Neural cell (in vitro differentiated cells): ENCODE measurements at regions not wholly inside any gene's neighbourhood (a gene's known extent, or its start where the extent isn't known, plus 50 kb on each side); places are given as distances from the start of the nearest gene placed in this dataset.

Experiments used
- H2AFZ ChIP-seq: fragments of 200-600, 300-800 bp; sonication (generic), shearing (Covaris generic); 2 replicates; pipeline ENCODE4 v1.6.0; 2014; ENCODE audit warnings: low read depth, mild to moderate bottlenecking, antibody characterized with exemption, low read length, moderate library complexity
- H3F3A ChIP-seq: fragments of 200-600 bp; shearing (Covaris generic); 2 replicates; pipeline ENCODE4 v1.6.1; 2016; ENCODE audit warnings: mild to moderate bottlenecking, moderate library complexity, mixed read lengths, antibody characterized with exemption, low read length; ENCODE audit not compliant: insufficient read depth, poor library complexity, severe bottlenecking
- H3K27ac ChIP-seq: fragments of 200-600, 300-800 bp; sonication (generic), shearing (Covaris generic); 2 replicates; pipeline ENCODE4 v1.5.1; 2014; ENCODE audit warnings: mild to moderate bottlenecking, low read length, moderate library complexity
- H3K27me3 ChIP-seq: fragments of 300-800, 200-600 bp; sonication (generic), shearing (Covaris generic); 2 replicates; pipeline ENCODE4 v1.6.0; 2014; ENCODE audit warnings: mild to moderate bottlenecking, low read depth, low read length, moderate library complexity; ENCODE audit not compliant: insufficient read depth
- H3K36me3 ChIP-seq: fragments of 300-800, 200-600 bp; sonication (generic), shearing (Covaris generic); 2 replicates; pipeline ENCODE4 v1.5.1; 2014; ENCODE audit warnings: mild to moderate bottlenecking, antibody characterized with exemption, low read length, moderate library complexity; ENCODE audit not compliant: insufficient read depth
- H3K4me2 ChIP-seq: fragments of 300-800, 200-600 bp; sonication (generic), shearing (Covaris generic); 2 replicates; pipeline ENCODE4 v1.6.0; 2014; ENCODE audit warnings: mild to moderate bottlenecking, low read length
- H3K4me3 ChIP-seq: fragments of 300-800, 200-600 bp; sonication (generic), shearing (Covaris generic); 2 replicates; pipeline ENCODE4 v1.5.1; 2014; ENCODE audit warnings: mild to moderate bottlenecking, low read length, moderate library complexity
- H3K79me2 ChIP-seq: fragments of 200-600 bp; shearing (Covaris generic); replicated peaks from 2 replicates; pipeline ENCODE4 v1.6.0; 2014; ENCODE audit warnings: mild to moderate bottlenecking, low read length, moderate library complexity; ENCODE audit not compliant: insufficient read depth
- H3K9ac ChIP-seq: fragments of 300-800, 200-600 bp; sonication (generic), shearing (Covaris generic); 2 replicates; pipeline ENCODE4 v1.6.1; 2016; ENCODE audit warnings: mild to moderate bottlenecking, low read length, mixed read lengths
- H3K9me2 ChIP-seq: fragments of 200-600 bp; shearing (Covaris generic); 2 replicates; pipeline ENCODE4 v1.6.1; 2016; ENCODE audit warnings: mild to moderate bottlenecking, low read length, mixed read lengths; ENCODE audit not compliant: insufficient read depth
- H3K9me3 ChIP-seq: fragments of 200-600, 300-800 bp; sonication (generic), shearing (Covaris generic); 2 replicates; pipeline ENCODE4 v1.6.1; 2016; ENCODE audit warnings: mild to moderate bottlenecking, mixed run types, low read length, moderate library complexity, mixed read lengths
- H4K20me1 ChIP-seq: fragments of 200-600 bp; shearing (Covaris generic); 2 replicates; pipeline ENCODE4 v1.6.1; 2016; ENCODE audit warnings: mild to moderate bottlenecking, mixed run types; ENCODE audit not compliant: insufficient read depth
- EP300 ChIP-seq: fragments of 450-650 bp; conservative IDR thresholded peaks from 2 replicates; pipeline ENCODE4 v1.6.1; 2014; ENCODE audit warnings: antibody characterized with exemption, mild to moderate bottlenecking, moderate library complexity; ENCODE audit not compliant: poor library complexity, severe bottlenecking
- EZH2 ChIP-seq: fragments of 200-600, 300-800 bp; shearing (Covaris generic), sonication (generic); IDR thresholded peaks from 2 replicates; pipeline ENCODE4 v1.6.1; 2014; ENCODE audit warnings: antibody characterized with exemption, low read length, borderline replicate concordance, mild to moderate bottlenecking; ENCODE audit not compliant: insufficient read depth, poor library complexity, severe bottlenecking
- MXI1 ChIP-seq: fragments of 450-650 bp; conservative IDR thresholded peaks from 2 replicates; pipeline ENCODE4 v1.6.1; 2014; ENCODE audit warnings: antibody characterized with exemption, mild to moderate bottlenecking; ENCODE audit not compliant: poor library complexity, severe bottlenecking
- POLR2AphosphoS5 ChIP-seq: IDR thresholded peaks from 2 replicates; pipeline ENCODE4 v1.6.1; 2012
- RAD21 ChIP-seq: fragments of 450-650 bp; conservative IDR thresholded peaks from 2 replicates; pipeline ENCODE4 v1.6.1; 2014; ENCODE audit warnings: antibody characterized with exemption, mild to moderate bottlenecking, moderate library complexity
- REST ChIP-seq: IDR thresholded peaks from 2 replicates; pipeline ENCODE4 v1.6.1; 2012; ENCODE audit warnings: borderline replicate concordance
- SMC3 ChIP-seq: fragments of 450-650 bp; conservative IDR thresholded peaks from 2 replicates; pipeline ENCODE4 v1.6.1; 2014; ENCODE audit warnings: antibody characterized with exemption, mild to moderate bottlenecking, moderate library complexity; ENCODE audit not compliant: poor library complexity
- TAF1 ChIP-seq: IDR thresholded peaks from 2 replicates; pipeline ENCODE4 v1.6.1; 2012; ENCODE audit warnings: low read depth
- TF ChIP-seq, protein P1 (sequence below): fragments of 450-650 bp; IDR thresholded peaks from 2 replicates; pipeline ENCODE4 v1.5.1; 2014; ENCODE audit warnings: antibody characterized with exemption, mild to moderate bottlenecking, moderate library complexity; ENCODE audit not compliant: poor library complexity, severe bottlenecking

DNA sequence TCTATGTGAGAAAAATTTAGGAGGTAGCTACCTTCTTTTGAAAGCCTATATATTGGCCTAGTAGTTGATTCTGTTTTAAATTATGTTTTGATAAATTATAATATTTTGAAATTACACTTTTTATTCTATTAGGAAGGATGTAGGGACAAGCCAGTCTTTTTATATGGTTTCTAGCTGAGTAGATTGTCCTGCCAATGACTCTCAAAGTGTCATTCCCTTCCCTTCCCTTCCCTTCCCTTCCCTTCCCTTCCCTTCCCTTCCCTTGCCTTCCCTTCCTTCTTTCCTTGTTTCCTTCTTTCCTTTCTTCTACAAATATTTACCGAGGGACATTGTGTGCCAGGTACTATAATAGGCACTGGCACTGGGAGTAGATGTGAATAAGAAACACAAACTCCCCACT is 99.7 kb upstream of the HDAC9 start:
- no peak overlapping the region for H3K4me2 ChIP-seq
- H3K4me3 ChIP-seq: no peak overlapping the region
- no peak for TF ChIP-seq TAF1
- TF ChIP-seq, protein P1, sequence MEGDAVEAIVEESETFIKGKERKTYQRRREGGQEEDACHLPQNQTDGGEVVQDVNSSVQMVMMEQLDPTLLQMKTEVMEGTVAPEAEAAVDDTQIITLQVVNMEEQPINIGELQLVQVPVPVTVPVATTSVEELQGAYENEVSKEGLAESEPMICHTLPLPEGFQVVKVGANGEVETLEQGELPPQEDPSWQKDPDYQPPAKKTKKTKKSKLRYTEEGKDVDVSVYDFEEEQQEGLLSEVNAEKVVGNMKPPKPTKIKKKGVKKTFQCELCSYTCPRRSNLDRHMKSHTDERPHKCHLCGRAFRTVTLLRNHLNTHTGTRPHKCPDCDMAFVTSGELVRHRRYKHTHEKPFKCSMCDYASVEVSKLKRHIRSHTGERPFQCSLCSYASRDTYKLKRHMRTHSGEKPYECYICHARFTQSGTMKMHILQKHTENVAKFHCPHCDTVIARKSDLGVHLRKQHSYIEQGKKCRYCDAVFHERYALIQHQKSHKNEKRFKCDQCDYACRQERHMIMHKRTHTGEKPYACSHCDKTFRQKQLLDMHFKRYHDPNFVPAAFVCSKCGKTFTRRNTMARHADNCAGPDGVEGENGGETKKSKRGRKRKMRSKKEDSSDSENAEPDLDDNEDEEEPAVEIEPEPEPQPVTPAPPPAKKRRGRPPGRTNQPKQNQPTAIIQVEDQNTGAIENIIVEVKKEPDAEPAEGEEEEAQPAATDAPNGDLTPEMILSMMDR: no peak
- TF ChIP-seq RAD21: no peak
- TF ChIP-seq EZH2: no peak
- TF ChIP-seq EP300: no peak
- TF ChIP-seq SMC3: no peak
- TF ChIP-seq MXI1: no peak
- no peak for TF ChIP-seq POLR2AphosphoS5
- no peak for TF ChIP-seq REST
- H4K20me1 ChIP-seq: no peaks in the 10 kb centered on the region
- no peaks in the 10 kb centered on the region for H3K9me2 ChIP-seq
- H2AFZ ChIP-seq: no peak overlapping the region
- no peaks in the 10 kb centered on the region for H3K79me2 ChIP-seq
- H3K9me3 ChIP-seq: no peaks in the 10 kb centered on the region
- no peaks in the 10 kb centered on the region for H3K27me3 ChIP-seq
- H3K36me3 ChIP-seq: no peaks in the 10 kb centered on the region
- no peaks in the 10 kb centered on the region for H3F3A ChIP-seq
- no peak overlapping the region for H3K27ac ChIP-seq
- H3K9ac ChIP-seq: no peak overlapping the region

- Histone ChIP-seq H3K4me2 (no peak overlapping the region), H3K9ac (no peak overlapping the region), H3K9me2 (no peaks in the 10 kb centered on the region), H3K79me2 (no peaks in the 10 kb centered on the region), H2AFZ (no peak overlapping the region), H3K9me3 (no peaks in the 10 kb centered on the region), H3K36me3 (no peaks in the 10 kb centered on the region), H3K4me3 (no peak overlapping the region), H3F3A (no peaks in the 10 kb centered on the region), H4K20me1 (no peaks in the 10 kb centered on the region), H3K27me3 (no peaks in the 10 kb centered on the region), H3K27ac (no peak overlapping the region)
- TF ChIP-seq, protein P1: no peak
- TF ChIP-seq MXI1 (no peak), EP300 (no peak), POLR2AphosphoS5 (no peak), RAD21 (no peak), TAF1 (no peak), EZH2 (no peak), SMC3 (no peak), REST (no peak)
Measured at GRCh38 chr7:18396953-18397352, 98.6 kb upstream of the HDAC9 start.
